OCI-LY1 (cell line): ENCODE measurements at regions not wholly inside any gene's neighbourhood (a gene's known extent, or its start where the extent isn't known, plus 50 kb on each side); places are given as distances from the start of the nearest gene placed in this dataset.

Experiments used
- EZH2 ChIP-seq: fragments of 200-600 bp; sonication (generic), shearing (Covaris generic); IDR thresholded peaks from 2 replicates; pipeline ENCODE4 v1.8.0; 2017; ENCODE audit warnings: borderline replicate concordance, mixed run types, mild to moderate bottlenecking, antibody characterized with exemption, low read length, moderate library complexity, mixed read lengths
- TF ChIP-seq, protein P1 (sequence below): fragments of 200-600 bp; sonication (generic), shearing (Covaris generic); IDR thresholded peaks from 2 replicates; pipeline ENCODE4 v1.5.1; 2017; ENCODE audit warnings: mild to moderate bottlenecking, antibody characterized with exemption, low read length, moderate library complexity, mixed read lengths

- TF ChIP-seq EZH2, result no peak
- TF ChIP-seq, protein P1, sequence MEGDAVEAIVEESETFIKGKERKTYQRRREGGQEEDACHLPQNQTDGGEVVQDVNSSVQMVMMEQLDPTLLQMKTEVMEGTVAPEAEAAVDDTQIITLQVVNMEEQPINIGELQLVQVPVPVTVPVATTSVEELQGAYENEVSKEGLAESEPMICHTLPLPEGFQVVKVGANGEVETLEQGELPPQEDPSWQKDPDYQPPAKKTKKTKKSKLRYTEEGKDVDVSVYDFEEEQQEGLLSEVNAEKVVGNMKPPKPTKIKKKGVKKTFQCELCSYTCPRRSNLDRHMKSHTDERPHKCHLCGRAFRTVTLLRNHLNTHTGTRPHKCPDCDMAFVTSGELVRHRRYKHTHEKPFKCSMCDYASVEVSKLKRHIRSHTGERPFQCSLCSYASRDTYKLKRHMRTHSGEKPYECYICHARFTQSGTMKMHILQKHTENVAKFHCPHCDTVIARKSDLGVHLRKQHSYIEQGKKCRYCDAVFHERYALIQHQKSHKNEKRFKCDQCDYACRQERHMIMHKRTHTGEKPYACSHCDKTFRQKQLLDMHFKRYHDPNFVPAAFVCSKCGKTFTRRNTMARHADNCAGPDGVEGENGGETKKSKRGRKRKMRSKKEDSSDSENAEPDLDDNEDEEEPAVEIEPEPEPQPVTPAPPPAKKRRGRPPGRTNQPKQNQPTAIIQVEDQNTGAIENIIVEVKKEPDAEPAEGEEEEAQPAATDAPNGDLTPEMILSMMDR, result no peak
Observed at GRCh38 chr11:128214263-128214662, 373.1 kb downstream of the ETS1 start.
